ENCODE measurements at regions not wholly inside any gene's neighbourhood (a gene's known extent, or its start where the extent isn't known, plus 50 kb on each side); places are given as distances from the start of the nearest gene placed in this dataset.
"Not testable (repeated sequence)": the region's sequence is repeated elsewhere in the genome, so short reads cannot be mapped to it uniquely, and the experiment has no call there.

DNA sequence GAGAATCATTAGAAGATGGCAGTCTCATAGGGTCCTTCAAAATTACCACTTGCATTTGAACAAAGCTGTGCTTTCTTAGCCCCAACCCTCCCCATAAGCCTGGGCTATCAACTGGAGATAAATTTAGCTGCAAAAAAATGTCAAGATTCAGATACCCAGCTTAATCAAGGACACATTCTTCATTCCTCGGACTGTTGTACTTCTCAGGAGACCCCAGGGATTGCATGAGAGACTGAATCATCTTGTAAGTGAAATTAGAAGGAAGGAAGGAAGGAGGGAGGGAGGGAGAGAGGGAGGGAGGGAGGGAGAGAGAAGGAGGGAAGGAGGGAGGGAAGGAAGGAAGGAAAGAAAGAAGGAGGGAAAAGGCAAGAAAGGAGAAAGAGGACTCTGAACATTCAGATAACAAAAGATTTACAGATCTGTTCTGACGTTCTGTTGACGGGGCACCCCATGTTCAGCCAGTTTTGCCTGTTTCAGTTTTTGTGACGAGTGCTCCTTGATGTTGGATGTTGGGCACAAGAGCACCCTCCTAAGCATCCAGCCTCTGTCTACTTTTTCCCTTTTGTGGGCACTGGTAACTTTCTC lies 498.7 kb downstream of the PREX1 start:
- Histone ChIP-seq H3K9me3 (ENCODE audit: severe bottlenecking) (no peaks in the 10 kb centered on the region), H3K4me3 (ENCODE audit: low read depth, low read length) (no peak overlapping the region), H3K27me3 (ENCODE audit: insufficient read depth, low read depth, severe bottlenecking) (no peaks in the 10 kb centered on the region), H3K27ac (no peak overlapping the region), H3K36me3 (no peaks in the 10 kb centered on the region)
- no peak for DNase-seq
- TF ChIP-seq, protein P1, sequence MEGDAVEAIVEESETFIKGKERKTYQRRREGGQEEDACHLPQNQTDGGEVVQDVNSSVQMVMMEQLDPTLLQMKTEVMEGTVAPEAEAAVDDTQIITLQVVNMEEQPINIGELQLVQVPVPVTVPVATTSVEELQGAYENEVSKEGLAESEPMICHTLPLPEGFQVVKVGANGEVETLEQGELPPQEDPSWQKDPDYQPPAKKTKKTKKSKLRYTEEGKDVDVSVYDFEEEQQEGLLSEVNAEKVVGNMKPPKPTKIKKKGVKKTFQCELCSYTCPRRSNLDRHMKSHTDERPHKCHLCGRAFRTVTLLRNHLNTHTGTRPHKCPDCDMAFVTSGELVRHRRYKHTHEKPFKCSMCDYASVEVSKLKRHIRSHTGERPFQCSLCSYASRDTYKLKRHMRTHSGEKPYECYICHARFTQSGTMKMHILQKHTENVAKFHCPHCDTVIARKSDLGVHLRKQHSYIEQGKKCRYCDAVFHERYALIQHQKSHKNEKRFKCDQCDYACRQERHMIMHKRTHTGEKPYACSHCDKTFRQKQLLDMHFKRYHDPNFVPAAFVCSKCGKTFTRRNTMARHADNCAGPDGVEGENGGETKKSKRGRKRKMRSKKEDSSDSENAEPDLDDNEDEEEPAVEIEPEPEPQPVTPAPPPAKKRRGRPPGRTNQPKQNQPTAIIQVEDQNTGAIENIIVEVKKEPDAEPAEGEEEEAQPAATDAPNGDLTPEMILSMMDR (IDR thresholded peaks at IDR 0.05; ENCODE audit: low read depth, low read length) = no peak

DNA sequence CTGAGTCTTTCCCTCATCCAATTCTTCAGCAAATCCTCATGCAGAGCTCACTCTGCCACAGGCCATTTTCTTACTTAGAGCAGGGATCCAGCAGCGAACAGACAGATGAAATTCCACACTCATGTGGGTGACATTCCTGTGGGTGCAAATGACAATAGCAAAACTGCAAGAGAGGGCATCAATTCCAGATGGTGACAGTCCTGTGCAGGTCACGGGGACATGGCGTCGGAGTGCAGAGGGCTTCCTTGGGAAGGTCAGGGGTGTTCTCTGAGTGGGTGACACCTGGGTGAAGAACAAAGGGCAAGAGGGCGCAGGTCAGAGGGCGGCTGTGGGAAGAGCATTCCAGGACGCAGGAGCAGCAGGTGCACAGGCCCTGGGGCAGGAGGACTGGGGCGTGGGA lies 500.0 kb downstream of the PREX1 start:
- H3K4me3 ChIP-seq (ENCODE audit: low read depth, low read length); H3K27ac ChIP-seq; H3K9me3 ChIP-seq (ENCODE audit: severe bottlenecking); DNase-seq; H3K36me3 ChIP-seq; H3K27me3 ChIP-seq (ENCODE audit: insufficient read depth, low read depth, severe bottlenecking): not testable (repeated sequence)

DNA sequence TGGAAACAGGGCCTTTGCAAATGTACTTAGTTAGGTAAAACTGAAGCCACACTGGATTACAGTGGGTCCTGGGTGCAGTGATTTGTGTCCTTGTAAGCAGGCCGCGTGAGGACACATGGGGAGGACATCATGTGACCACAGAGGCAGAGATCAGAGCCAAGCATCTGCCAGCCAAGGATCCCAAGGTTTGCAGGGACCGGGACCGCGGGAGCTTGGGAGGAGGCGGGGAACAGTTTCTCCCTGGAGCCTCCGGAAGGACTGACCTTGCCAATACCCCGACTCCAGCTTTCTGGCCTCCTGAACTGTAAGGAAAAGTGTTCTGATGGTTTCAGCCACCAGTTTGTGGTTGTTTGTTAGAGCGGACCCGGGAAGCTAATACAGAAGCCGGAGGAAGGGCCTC lies 500.9 kb downstream of the PREX1 start:
- H3K9me3 ChIP-seq (ENCODE audit: severe bottlenecking) = no peaks in the 10 kb centered on the region
- peak; percentile 92 for DNase-seq
- TF ChIP-seq, protein P1 (IDR thresholded peaks at IDR 0.05; ENCODE audit: low read depth, low read length) = no peak
- H3K4me3 ChIP-seq (ENCODE audit: low read depth, low read length) = peak overlapping the region; percentile 16
- H3K36me3 ChIP-seq = no peaks in the 10 kb centered on the region
- H3K27me3 ChIP-seq (ENCODE audit: insufficient read depth, low read depth, severe bottlenecking) = no peaks in the 10 kb centered on the region
- peak overlapping the region; percentile 70 for H3K27ac ChIP-seq

DNA sequence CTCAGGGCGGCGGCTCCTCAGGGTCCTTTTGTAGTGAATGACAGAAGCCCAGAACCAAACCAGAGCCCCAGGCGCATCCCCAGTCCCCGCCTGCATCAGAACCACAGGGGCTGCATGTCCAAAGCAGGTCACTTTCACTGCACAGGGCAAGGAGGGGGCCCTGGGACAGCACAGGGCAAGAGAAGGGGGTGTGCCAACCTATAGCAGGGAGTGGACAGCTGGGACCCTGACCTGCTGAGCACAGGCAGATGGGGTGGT lies 501.4 kb downstream of the PREX1 start:
- TF ChIP-seq, protein P1 (IDR thresholded peaks at IDR 0.05; ENCODE audit: low read depth, low read length) = no peak
- no peaks in the 10 kb centered on the region for H3K36me3 ChIP-seq
- H3K27ac ChIP-seq = peak overlapping the region; percentile 70
- H3K9me3 ChIP-seq (ENCODE audit: severe bottlenecking) = no peaks in the 10 kb centered on the region
- H3K4me3 ChIP-seq (ENCODE audit: low read depth, low read length) = no peak overlapping the region
- no peaks in the 10 kb centered on the region for H3K27me3 ChIP-seq (ENCODE audit: insufficient read depth, low read depth, severe bottlenecking)
- peak; percentile 21 for DNase-seq

DNA sequence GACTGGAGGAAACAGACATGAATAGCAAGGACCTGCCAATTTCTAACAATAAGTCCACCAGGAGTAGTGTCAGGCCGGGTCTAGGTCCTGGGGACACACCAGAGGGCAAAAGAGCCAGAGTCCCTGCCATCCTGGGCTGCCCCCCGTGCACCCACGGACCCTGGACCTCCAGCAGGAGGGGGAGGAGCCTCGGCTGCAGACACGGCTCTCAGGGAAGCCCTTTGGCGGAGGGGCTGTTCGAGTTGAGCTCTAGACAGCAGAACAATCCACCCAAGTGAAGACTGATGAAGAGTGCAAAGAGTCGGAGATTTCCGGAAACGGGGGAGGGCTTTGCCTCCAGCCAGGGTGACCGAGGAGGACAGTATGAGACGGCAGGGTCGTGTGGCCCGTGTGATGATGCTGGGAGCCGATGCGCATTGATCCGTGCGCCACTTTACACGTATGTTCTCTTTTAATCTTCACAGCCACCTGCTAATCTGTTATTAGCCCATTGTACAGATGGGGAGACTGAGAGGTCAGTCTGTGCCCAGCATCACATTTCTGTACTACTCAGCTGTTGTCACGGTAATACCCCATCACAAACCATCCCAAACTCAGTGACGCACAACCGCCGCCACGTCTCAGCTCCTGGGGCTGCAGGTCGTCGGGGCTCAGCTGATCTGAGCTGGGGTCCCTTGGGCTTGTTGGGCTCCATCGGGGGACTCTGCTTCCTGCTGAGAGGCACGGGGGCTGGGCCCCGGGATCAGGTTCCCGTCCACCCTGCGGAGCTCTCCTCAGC lies 502.0 kb downstream of the PREX1 start:
- DNase-seq = no peak
- TF ChIP-seq, protein P1 (IDR thresholded peaks at IDR 0.05; ENCODE audit: low read depth, low read length) = no peak
- Histone ChIP-seq H3K4me3 (ENCODE audit: low read depth, low read length) (no peak overlapping the region), H3K36me3 (no peaks in the 10 kb centered on the region), H3K27me3 (ENCODE audit: insufficient read depth, low read depth, severe bottlenecking) (no peaks in the 10 kb centered on the region), H3K9me3 (ENCODE audit: severe bottlenecking) (no peaks in the 10 kb centered on the region), H3K27ac (peak overlapping the region; percentile 70)

DNA sequence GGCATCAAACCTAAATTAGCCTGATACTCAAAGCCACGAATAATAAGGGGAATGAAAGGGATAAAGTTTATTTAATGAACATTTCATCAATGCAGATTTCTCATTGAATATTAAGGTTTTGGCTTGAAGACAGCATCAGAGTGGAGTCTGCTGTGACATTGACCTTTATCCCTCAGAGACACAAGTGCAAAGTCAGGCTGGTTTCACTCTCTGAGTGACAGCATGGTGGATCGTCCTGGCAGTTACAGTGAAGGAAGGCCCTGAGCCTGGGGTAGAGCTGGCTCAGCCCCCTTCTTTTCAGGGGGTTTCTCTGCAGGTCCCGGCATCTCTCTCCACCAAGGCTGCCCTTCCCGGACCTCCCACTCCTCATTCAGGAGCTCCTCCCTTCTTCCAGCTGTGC lies 503.1 kb downstream of the PREX1 start:
- DNase-seq = no peak
- Histone ChIP-seq H3K27ac (no peak overlapping the region), H3K27me3 (ENCODE audit: insufficient read depth, low read depth, severe bottlenecking) (no peaks in the 10 kb centered on the region), H3K36me3 (no peaks in the 10 kb centered on the region), H3K4me3 (ENCODE audit: low read depth, low read length) (no peak overlapping the region), H3K9me3 (ENCODE audit: severe bottlenecking) (no peaks in the 10 kb centered on the region)
- TF ChIP-seq, protein P1 (IDR thresholded peaks at IDR 0.05; ENCODE audit: low read depth, low read length) = no peak

All from WERI-Rb-1 (cell line).